H1 (cell line): ENCODE measurements at regions not wholly inside any gene's neighbourhood (a gene's known extent, or its start where the extent isn't known, plus 50 kb on each side); places are given as distances from the start of the nearest gene placed in this dataset.

Source experiments
- CTCF ChIA-PET: fragments of 300-600 bp; sonication (Branson Sonifier 250); formaldehyde crosslinking; loops from one replicate; lab custom pipeline; 2021; ENCODE audit not compliant: partially characterized antibody; lab: Charles Lee
- POLR2A ChIA-PET: fragments of 300-600 bp; sonication (Branson Sonifier 250); formaldehyde crosslinking; loops from one replicate; lab custom pipeline; 2021; ENCODE audit warnings: inconsistent platforms; ENCODE audit not compliant: partially characterized antibody; lab: Charles Lee
- DNase-seq, 2 experiments: peaks; one replicate each; pipeline versions ENCODE4 v3.0.0 to v3.0.0-alpha.2; 2010 to 2022; ENCODE audit warnings: low spot score in 2 of 2, low read depth in 1 of 2, mixed read lengths in 1 of 2
- FAIRE-seq: peaks from 2 replicates; lab custom pipeline; 2011; peaks lifted over from hg19 to GRCh38; lab: Jason Lieb, UNC
- H2AFZ ChIP-seq: 2 replicates; pipeline ENCODE4 v1.8.1; 2012; ENCODE audit warnings: low read length, inconsistent platforms
- H2AK5ac ChIP-seq: 2 replicates; pipeline ENCODE4 v1.6.1; 2013; ENCODE audit warnings: low read depth, low read length
- H2BK120ac ChIP-seq: replicated peaks from 2 replicates; pipeline ENCODE3; 2013; ENCODE audit warnings: low read depth, low read length, inconsistent platforms
- H2BK12ac ChIP-seq: 2 replicates; pipeline ENCODE4 v1.6.1; 2013; ENCODE audit warnings: low read depth, low read length
- H2BK15ac ChIP-seq: 2 replicates; pipeline ENCODE4 v1.6.1; 2013; ENCODE audit warnings: low read length
- H2BK20ac ChIP-seq: 2 replicates; pipeline ENCODE4 v1.6.1; 2013; ENCODE audit warnings: low read length
- H2BK5ac ChIP-seq: 2 replicates; pipeline ENCODE4 v1.6.1; 2013; ENCODE audit warnings: low read depth, low read length
- H3K14ac ChIP-seq: 2 replicates; pipeline ENCODE4 v1.6.1; 2013; ENCODE audit warnings: inconsistent platforms; ENCODE audit not compliant: insufficient read length
- H3K18ac ChIP-seq: 2 replicates; pipeline ENCODE4 v1.6.1; 2013; ENCODE audit warnings: low read length; ENCODE audit errors: extremely low read depth
- H3K23ac ChIP-seq: 2 replicates; pipeline ENCODE4 v1.6.1; 2013; ENCODE audit warnings: inconsistent platforms; ENCODE audit not compliant: insufficient read length
- H3K23me2 ChIP-seq: 2 replicates; pipeline ENCODE4 v1.6.1; 2013; ENCODE audit warnings: low read depth, low read length
- H3K27ac ChIP-seq: 2 replicates; pipeline ENCODE4 v1.6.1; 2011; ENCODE audit warnings: low read depth, low read length, inconsistent platforms
- H3K27me3 ChIP-seq, 4 experiments: replicated peaks in 1 of 4; 1 replicate in 1 of 4; 2 replicates in 3 of 4; pipeline versions ENCODE4 v1.6.1 to v1.8.1; 2011 to 2013; ENCODE audit warnings: low read length in 3 of 4, mild to moderate bottlenecking in 3 of 4, inconsistent platforms in 2 of 4, mixed read lengths in 2 of 4, moderate library complexity in 1 of 4; ENCODE audit not compliant: control insufficient read depth in 3 of 4, insufficient read depth in 3 of 4; ENCODE audit errors: extremely low read depth in 1 of 4
- H3K36me3 ChIP-seq, 4 experiments: 2 replicates each; pipeline versions ENCODE4 v1.6.1 to v1.8.1; 2011 to 2013; ENCODE audit warnings: mild to moderate bottlenecking in 4 of 4, low read length in 3 of 4, moderate library complexity in 2 of 4, control low read depth in 1 of 4, inconsistent platforms in 1 of 4; ENCODE audit not compliant: insufficient read depth in 4 of 4, control insufficient read depth in 2 of 4
- H3K4ac ChIP-seq: replicated peaks from 2 replicates; pipeline ENCODE3; 2013; ENCODE audit warnings: low read length, low read depth, mixed read lengths, inconsistent platforms; ENCODE audit not compliant: insufficient read length
- H3K4me1 ChIP-seq, 4 experiments: replicated peaks in 1 of 4; 1 replicate in 1 of 4; 2 replicates in 3 of 4; pipeline versions ENCODE4 v1.6.1 to v1.8.1; 2011 to 2013; ENCODE audit warnings: low read length in 3 of 4, inconsistent platforms in 2 of 4, mixed read lengths in 1 of 4; ENCODE audit not compliant: insufficient read depth in 4 of 4, control insufficient read depth in 3 of 4
- H3K4me2 ChIP-seq, 2 experiments: 2 replicates each; pipeline versions ENCODE4 v1.6.1 to v1.8.1; 2011 to 2013; ENCODE audit warnings: low read depth in 2 of 2, low read length in 2 of 2, control low read depth in 1 of 2, inconsistent platforms in 1 of 2, mild to moderate bottlenecking in 1 of 2; ENCODE audit not compliant: insufficient read depth in 1 of 2
- H3K4me3 ChIP-seq, 4 experiments: fragments of 200-600, 300-600 bp in 1 of 4; sonication (generic), shearing (Covaris generic), sonication (Bioruptor Twin) in 1 of 4; 2 replicates each; pipeline versions ENCODE4 v1.5.1 to v1.8.1; 2011 to 2016; ENCODE audit warnings: low read length in 4 of 4, low read depth in 3 of 4, control low read depth in 2 of 4, inconsistent platforms in 2 of 4, mild to moderate bottlenecking in 2 of 4, mixed read lengths in 1 of 4, moderate library complexity in 1 of 4; ENCODE audit not compliant: insufficient read depth in 2 of 4; ENCODE audit errors: extremely low read depth in 1 of 4
- H3K56ac ChIP-seq: replicated peaks from 2 replicates; pipeline ENCODE3; 2013; ENCODE audit warnings: low read depth, mild to moderate bottlenecking, mixed read lengths, low read length, inconsistent platforms; ENCODE audit not compliant: insufficient read length
- H3K79me1 ChIP-seq: 2 replicates; pipeline ENCODE4 v1.6.1; 2013; ENCODE audit warnings: low read depth, low read length, control low read depth
- H3K79me2 ChIP-seq, 2 experiments: 2 replicates each; pipeline versions ENCODE4 v1.6.1 to v1.8.1; 2012 to 2013; ENCODE audit warnings: low read length in 2 of 2, mild to moderate bottlenecking in 2 of 2, inconsistent platforms in 1 of 2; ENCODE audit not compliant: insufficient read depth in 2 of 2, control insufficient read depth in 1 of 2
- H3K9ac ChIP-seq, 4 experiments: replicated peaks in 1 of 4; 1 replicate in 1 of 4; 2 replicates in 3 of 4; pipeline versions ENCODE4 v1.6.1 to v1.8.1; 2011 to 2013; ENCODE audit warnings: low read depth in 3 of 4, low read length in 3 of 4, control low read depth in 2 of 4, mild to moderate bottlenecking in 2 of 4, moderate library complexity in 2 of 4, inconsistent platforms in 1 of 4; ENCODE audit errors: extremely low read depth in 1 of 4
- H3K9me3 ChIP-seq, 2 experiments: 2 replicates each; pipeline versions ENCODE4 v1.6.1 to v1.8.1; 2012 to 2013; ENCODE audit warnings: mild to moderate bottlenecking in 2 of 2, moderate library complexity in 2 of 2, control low read depth in 1 of 2, inconsistent platforms in 1 of 2, low read depth in 1 of 2, low read length in 1 of 2, mixed read lengths in 1 of 2; ENCODE audit not compliant: insufficient read depth in 2 of 2
- H4K20me1 ChIP-seq, 2 experiments: replicated peaks in 1 of 2; 2 replicates each; pipeline versions ENCODE3 to v1.8.1; 2011 to 2013; ENCODE audit warnings: inconsistent platforms in 2 of 2, low read length in 2 of 2, mild to moderate bottlenecking in 1 of 2; ENCODE audit not compliant: insufficient read depth in 2 of 2, control insufficient read depth in 1 of 2
- H4K5ac ChIP-seq: 2 replicates; pipeline ENCODE4 v1.6.1; 2013; ENCODE audit warnings: low read length, low read depth, mixed read lengths, inconsistent platforms; ENCODE audit not compliant: insufficient read length
- H4K8ac ChIP-seq: 2 replicates; pipeline ENCODE4 v1.8.0; 2013; ENCODE audit warnings: mild to moderate bottlenecking, moderate library complexity, low read length, inconsistent platforms; ENCODE audit not compliant: insufficient read depth; ENCODE audit errors: extremely low read depth
- H4K91ac ChIP-seq: replicated peaks from 2 replicates; pipeline ENCODE3; 2013; ENCODE audit warnings: low read length, mixed read lengths, inconsistent platforms; ENCODE audit not compliant: insufficient read length
- WGBS, 2 experiments: shearing (Covaris generic) in 1 of 2; methylation state at CpG; one replicate each; pipeline versions ENCODE4 v1.1.6 to v1.1.7; 2013 to 2015; ENCODE audit warnings: low lambda C conversion rate in 2 of 2, mixed read lengths in 2 of 2, inconsistent platforms in 1 of 2, low coverage in 1 of 2, missing lambda C conversion rate in 1 of 2; ENCODE audit not compliant: insufficient replicate concordance in 2 of 2, insufficient coverage in 1 of 2, insufficient read length in 1 of 2; ENCODE audit errors: extremely low coverage in 1 of 2, missing lambda C conversion rate in 1 of 2; 5-methylcytosine and 5-hydroxymethylcytosine counted together

- no peaks in the 10 kb centered on the region for H4K20me1 ChIP-seq
- H4K8ac ChIP-seq: no peak overlapping the region
- H3K56ac ChIP-seq: no peak overlapping the region
- no peak overlapping the region for H2BK120ac ChIP-seq
- H3K9ac ChIP-seq: no peak overlapping the region
- H3K4me1 ChIP-seq: peaks cover 0 to 8% (median 3%) of the 10 kb centered on the region in 4 experiments; a peak in 2 of 7 replicates
- H3K14ac ChIP-seq: no peak overlapping the region
- H2BK20ac ChIP-seq: no peak overlapping the region
- no peak overlapping the region for H3K4ac ChIP-seq
- peaks cover 0 to 6% (median 0%) of the 10 kb centered on the region in 4 experiments; a peak in 1 of 8 replicates for H3K36me3 ChIP-seq
- H3K79me1 ChIP-seq: no peaks in the 10 kb centered on the region
- 96% methylated on average over 2 of the region's 2 CpGs; no CpG with 5 or more reads in 1 of the 2 experiments for WGBS, 2 experiments
- no peak overlapping the region for H2AK5ac ChIP-seq
- no peak overlapping the region for H4K5ac ChIP-seq
- no peak overlapping the region for H2AFZ ChIP-seq
- H3K23ac ChIP-seq: no peak overlapping the region
- H4K91ac ChIP-seq: no peak overlapping the region
- H2BK15ac ChIP-seq: no peak overlapping the region
- ChIA-PET CTCF (interaction anchor here (0.6 to 1.2 kb wide), 2 partner anchors 15 to 86 kb away, joined by 3 to 4 read pairs; no protein-coding TSS in a partner anchor), POLR2A (no interaction called here)
- H3K4me2 ChIP-seq: no peak overlapping the region
- DNase-seq: no peak
- no peaks in the 10 kb centered on the region for H3K23me2 ChIP-seq
- no peak overlapping the region for H2BK5ac ChIP-seq
- H2BK12ac ChIP-seq: no peak overlapping the region
- no peaks in the 10 kb centered on the region for H3K9me3 ChIP-seq
- no peaks in the 10 kb centered on the region for H3K27me3 ChIP-seq
- no peak overlapping the region for H3K4me3 ChIP-seq
- no peak overlapping the region for H3K27ac ChIP-seq
- H3K18ac ChIP-seq: no peak overlapping the region
- no peak for FAIRE-seq
- no peaks in the 10 kb centered on the region for H3K79me2 ChIP-seq
These were observed 551.5 kb upstream of the AGTR1 start for GRCh38 chr3:148146241-148146640.
